ENCODE measurements at regions not wholly inside any gene's neighbourhood (a gene's known extent, or its start where the extent isn't known, plus 50 kb on each side); places are given as distances from the start of the nearest gene placed in this dataset.
"Not testable (repeated sequence)": the region's sequence is repeated elsewhere in the genome, so short reads cannot be mapped to it uniquely, and the experiment has no call there.

DNA sequence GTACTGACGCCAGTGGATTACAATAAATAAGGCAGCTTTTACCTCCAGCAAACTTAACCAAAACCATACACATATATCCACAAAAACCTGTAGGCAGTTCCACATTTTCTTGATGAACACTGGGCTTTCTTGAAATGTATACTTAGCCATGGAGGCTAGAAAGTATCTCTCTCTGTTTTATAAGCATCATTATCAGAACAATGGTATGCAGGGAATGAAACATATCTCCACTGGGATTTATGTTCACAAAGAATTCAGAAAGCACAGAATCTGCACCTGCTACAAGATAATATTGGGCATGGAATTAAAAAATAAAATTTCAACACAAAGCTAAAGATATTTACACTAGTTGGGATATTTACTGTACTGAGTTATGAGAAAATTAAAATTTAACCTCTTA, 126.1 kb upstream of the RASA1 start:
- DNase-seq: no peak
- TF ChIP-seq, protein P1, sequence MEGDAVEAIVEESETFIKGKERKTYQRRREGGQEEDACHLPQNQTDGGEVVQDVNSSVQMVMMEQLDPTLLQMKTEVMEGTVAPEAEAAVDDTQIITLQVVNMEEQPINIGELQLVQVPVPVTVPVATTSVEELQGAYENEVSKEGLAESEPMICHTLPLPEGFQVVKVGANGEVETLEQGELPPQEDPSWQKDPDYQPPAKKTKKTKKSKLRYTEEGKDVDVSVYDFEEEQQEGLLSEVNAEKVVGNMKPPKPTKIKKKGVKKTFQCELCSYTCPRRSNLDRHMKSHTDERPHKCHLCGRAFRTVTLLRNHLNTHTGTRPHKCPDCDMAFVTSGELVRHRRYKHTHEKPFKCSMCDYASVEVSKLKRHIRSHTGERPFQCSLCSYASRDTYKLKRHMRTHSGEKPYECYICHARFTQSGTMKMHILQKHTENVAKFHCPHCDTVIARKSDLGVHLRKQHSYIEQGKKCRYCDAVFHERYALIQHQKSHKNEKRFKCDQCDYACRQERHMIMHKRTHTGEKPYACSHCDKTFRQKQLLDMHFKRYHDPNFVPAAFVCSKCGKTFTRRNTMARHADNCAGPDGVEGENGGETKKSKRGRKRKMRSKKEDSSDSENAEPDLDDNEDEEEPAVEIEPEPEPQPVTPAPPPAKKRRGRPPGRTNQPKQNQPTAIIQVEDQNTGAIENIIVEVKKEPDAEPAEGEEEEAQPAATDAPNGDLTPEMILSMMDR (IDR thresholded peaks at IDR 0.05): no peak
- no peaks in the 10 kb centered on the region for H3K27me3 ChIP-seq (ENCODE audit: insufficient read depth in 3 of 3, low read length in 2 of 3)
- H3K27ac ChIP-seq: no peak overlapping the region
- H3K9me3 ChIP-seq: no peaks in the 10 kb centered on the region
- no peak for ATAC-seq
- H3K4me3 ChIP-seq: no peak overlapping the region
- no peaks in the 10 kb centered on the region for H3K36me3 ChIP-seq (ENCODE audit: insufficient read depth in 1 of 2, low read depth in 1 of 2)
- 56 to 66% (median 64%) methylated on average over 1 of the region's 1 CpG for WGBS, 3 donors
- intact Hi-C loops (cut with DNase I): no loop called here
- H3K4me1 ChIP-seq: no peaks in the 10 kb centered on the region

DNA sequence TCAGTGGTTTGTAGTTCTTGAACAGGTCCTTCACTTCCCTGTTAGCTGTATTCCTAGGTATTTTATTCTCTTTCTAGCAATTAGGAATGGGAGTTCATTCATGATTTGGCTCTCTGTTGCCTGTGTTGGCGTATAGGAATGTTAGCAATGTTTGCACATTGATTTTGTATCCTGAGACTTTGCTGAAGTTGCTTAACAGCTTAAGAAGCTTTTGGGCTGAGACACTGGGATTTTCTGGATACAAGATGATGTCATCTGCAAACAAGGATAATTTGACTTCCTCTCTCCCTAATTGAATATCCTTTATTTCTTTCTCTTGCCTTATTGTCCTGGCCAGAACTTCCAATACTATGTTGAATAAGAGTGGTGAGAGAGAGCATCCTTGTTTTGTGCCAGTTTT, 121.8 kb upstream of the RASA1 start:
- H3K27ac ChIP-seq; H3K9me3 ChIP-seq; H3K4me1 ChIP-seq; DNase-seq; ATAC-seq; H3K36me3 ChIP-seq (ENCODE audit: insufficient read depth in 1 of 2, low read depth in 1 of 2); H3K4me3 ChIP-seq; H3K27me3 ChIP-seq (ENCODE audit: insufficient read depth in 3 of 3, low read length in 2 of 3); intact Hi-C loops (cut with DNase I): not testable (repeated sequence)
- WGBS, 3 donors: 71 to 76% (median 75%) methylated on average over 1 of the region's 1 CpG

DNA sequence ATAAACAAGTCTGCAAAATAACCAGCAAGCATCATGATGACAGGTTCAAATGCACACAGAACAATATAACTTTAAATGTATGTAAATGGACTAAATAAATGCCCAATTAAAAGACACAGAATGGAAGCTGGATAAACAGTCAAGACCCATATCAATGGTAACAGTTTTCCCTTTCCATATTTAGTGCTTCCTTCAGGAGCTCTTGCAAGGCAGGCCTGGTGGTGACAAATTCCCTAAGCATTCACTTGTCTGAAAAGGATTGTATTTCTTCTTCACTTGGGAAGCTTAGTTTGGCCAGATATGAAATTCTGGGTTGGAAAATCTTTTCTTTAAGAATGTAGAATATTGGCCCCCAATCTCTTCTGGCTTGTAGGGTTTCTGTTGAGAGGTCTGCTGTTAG, 120.2 kb upstream of the RASA1 start:
- TF ChIP-seq, protein P1 (IDR thresholded peaks at IDR 0.05): no peak

DNA sequence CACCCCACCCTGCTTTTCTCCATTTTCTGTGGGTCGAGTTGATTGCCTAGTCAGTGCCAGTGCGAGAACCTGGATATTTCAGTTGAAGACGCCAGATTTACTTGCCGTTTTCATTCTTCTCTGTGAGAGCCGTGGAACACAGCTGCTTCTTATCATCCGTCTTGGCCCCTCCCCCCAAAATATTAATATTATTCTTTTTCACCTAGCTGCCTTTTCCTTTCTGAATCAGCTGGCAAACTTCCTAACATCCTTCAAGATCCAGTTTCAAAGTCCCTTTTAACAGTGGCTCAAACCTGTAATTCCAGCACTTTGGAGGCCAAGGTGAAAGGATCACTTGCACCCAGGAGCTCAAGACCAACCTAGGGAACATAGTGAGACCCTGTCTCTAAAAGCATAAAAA, 117.1 kb upstream of the RASA1 start:
- intact Hi-C loops (cut with DNase I): no loop called here
- TF ChIP-seq, protein P1 (IDR thresholded peaks at IDR 0.05): no peak
- ATAC-seq (no peak), DNase-seq (no peak)
- no peaks in the 10 kb centered on the region for H3K27me3 ChIP-seq (ENCODE audit: insufficient read depth in 3 of 3, low read length in 2 of 3)
- 61 to 83% (median 67%) methylated on average over 6 of the region's 6 CpGs for WGBS, 3 donors
- no peak overlapping the region for H3K27ac ChIP-seq
- H3K4me1 ChIP-seq: no peaks in the 10 kb centered on the region
- no peak overlapping the region for H3K4me3 ChIP-seq
- no peaks in the 10 kb centered on the region for H3K9me3 ChIP-seq
- no peaks in the 10 kb centered on the region for H3K36me3 ChIP-seq (ENCODE audit: insufficient read depth in 1 of 2, low read depth in 1 of 2)

More for the DNA sequence above, 120.2 kb upstream of the RASA1 start:
- Histone ChIP-seq H3K27me3 (ENCODE audit: insufficient read depth in 3 of 3, low read length in 2 of 3) (no peaks in the 10 kb centered on the region), H3K27ac (no peak overlapping the region), H3K4me3 (no peak overlapping the region), H3K9me3 (no peaks in the 10 kb centered on the region), H3K36me3 (ENCODE audit: insufficient read depth in 1 of 2, low read depth in 1 of 2) (no peaks in the 10 kb centered on the region), H3K4me1 (no peaks in the 10 kb centered on the region)
- intact Hi-C loops (cut with DNase I): no loop called here
- ATAC-seq (no peak), DNase-seq (no peak)

DNA sequence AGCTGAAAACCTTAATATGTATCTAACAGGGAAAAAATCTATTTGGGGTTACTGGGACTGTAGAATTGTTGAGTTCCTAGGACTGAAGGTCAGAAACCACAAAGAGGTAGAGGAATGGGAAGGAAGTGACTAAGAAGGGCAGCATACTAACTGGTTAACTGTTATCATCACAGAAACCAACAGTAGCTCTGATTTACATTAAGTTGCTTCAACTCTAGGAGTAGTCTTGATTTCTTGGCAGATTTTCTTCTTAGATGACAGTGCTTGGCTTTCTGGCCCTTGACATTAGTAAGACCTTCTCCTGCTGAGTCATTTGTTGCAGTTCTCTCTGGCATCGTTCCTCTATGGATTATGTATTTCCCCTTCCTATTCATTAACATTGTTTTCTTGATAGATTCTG, 116.1 kb upstream of the RASA1 start:
- Histone ChIP-seq H3K27ac (no peak overlapping the region), H3K4me1 (no peaks in the 10 kb centered on the region), H3K36me3 (ENCODE audit: insufficient read depth in 1 of 2, low read depth in 1 of 2) (no peaks in the 10 kb centered on the region), H3K4me3 (no peak overlapping the region), H3K9me3 (no peaks in the 10 kb centered on the region), H3K27me3 (ENCODE audit: insufficient read depth in 3 of 3, low read length in 2 of 3) (no peaks in the 10 kb centered on the region)
- intact Hi-C loops (cut with DNase I): no loop called here
- TF ChIP-seq, protein P1 (IDR thresholded peaks at IDR 0.05): no peak
- DNase-seq (no peak), ATAC-seq (no peak)
- 19 to 42% (median 32%) methylated on average over 1 of the region's 1 CpG for WGBS, 3 donors
